Activated CD4-positive, alpha-beta T cell treated with anti-CD3 and anti-CD28 coated beads for 36 hours (primary cell): ENCODE measurements at regions not wholly inside any gene's neighbourhood (a gene's known extent, or its start where the extent isn't known, plus 50 kb on each side); places are given as distances from the start of the nearest gene placed in this dataset.

Source experiments
- ATAC-seq: fragments of 200-7000 bp; cut with Tn5 transposase; one replicate; pipeline ENCODE4 v1.10.0; 2021; ENCODE audit warnings: mild to moderate bottlenecking, moderate library complexity
- CTCF ChIA-PET: fragments of 350-600 bp; sonication (Branson Sonifier 250); formaldehyde crosslinking; loops from one replicate; lab custom pipeline; 2021; ENCODE audit warnings: antibody characterized with exemption; lab: Charles Lee
- POLR2A ChIA-PET: fragments of 350-600 bp; sonication (Branson Sonifier 250); formaldehyde crosslinking; loops from one replicate; lab custom pipeline; 2021; ENCODE audit warnings: antibody characterized with exemption, inconsistent platforms; lab: Charles Lee
- DNase-seq: peaks from one replicate; pipeline ENCODE4 v3.0.0-alpha.2; 2020
- H3K27ac Mint-ChIP-seq: one replicate; pipeline ENCODE4 v1.8.0; 2021; ENCODE audit warnings: mixed read lengths
- H3K27me3 Mint-ChIP-seq: one replicate; pipeline ENCODE4 v1.8.0; 2021; ENCODE audit warnings: mixed read lengths
- H3K36me3 Mint-ChIP-seq: one replicate; pipeline ENCODE4 v1.8.0; 2021; ENCODE audit warnings: low read depth, mixed read lengths
- H3K4me1 Mint-ChIP-seq: one replicate; pipeline ENCODE4 v1.8.0; 2021; ENCODE audit warnings: mixed read lengths
- H3K4me3 Mint-ChIP-seq: one replicate; pipeline ENCODE4 v1.8.0; 2021; ENCODE audit warnings: mild to moderate bottlenecking, moderate library complexity, mixed read lengths
- H3K9me3 Mint-ChIP-seq: one replicate; pipeline ENCODE4 v1.8.0; 2021; ENCODE audit warnings: low read depth, mixed read lengths
- intact Hi-C, 2 experiments: fragments of 100-400 bp; cut with DNase I in 1 of 2; cut with micrococcal nuclease in 1 of 2; formaldehyde crosslinking; loops; one replicate each; pipeline versions ENCODE4 v1.14.2 to v1.15.1; 2022 to 2024; cut with DNase I, micrococcal nuclease

DNA sequence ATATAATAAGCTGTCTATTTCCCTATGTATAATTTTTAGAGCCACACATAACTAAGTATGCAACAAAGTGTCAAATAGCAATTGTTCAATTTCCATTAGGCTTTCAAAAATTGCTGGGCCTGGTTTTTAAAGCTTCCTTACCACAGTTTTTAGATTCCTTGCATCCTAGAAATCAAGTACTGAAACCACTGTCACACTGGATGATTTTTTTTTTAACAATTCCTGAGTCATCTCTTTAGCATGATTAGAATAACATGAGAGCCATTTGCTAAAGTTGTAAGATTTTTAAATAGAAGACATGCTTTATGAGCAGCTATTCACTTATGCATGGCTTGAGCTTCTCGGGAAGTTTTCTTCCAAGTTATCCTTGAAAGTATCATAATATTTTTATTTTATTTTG lies 319.5 kb upstream of the NXPH2 start:
- Mint-ChIP-seq H3K4me1 (no peaks in the 10 kb centered on the region), H3K27ac (no peak overlapping the region), H3K9me3 (peaks cover 15% of the 10 kb centered on the region), H3K36me3 (no peaks in the 10 kb centered on the region), H3K4me3 (no peak overlapping the region), H3K27me3 (no peaks in the 10 kb centered on the region)
- ATAC-seq (no peak), DNase-seq (no peak)
- CTCF ChIA-PET, result no interaction called here
- intact Hi-C loops, result no loop called here
- POLR2A ChIA-PET, result no interaction called here

DNA sequence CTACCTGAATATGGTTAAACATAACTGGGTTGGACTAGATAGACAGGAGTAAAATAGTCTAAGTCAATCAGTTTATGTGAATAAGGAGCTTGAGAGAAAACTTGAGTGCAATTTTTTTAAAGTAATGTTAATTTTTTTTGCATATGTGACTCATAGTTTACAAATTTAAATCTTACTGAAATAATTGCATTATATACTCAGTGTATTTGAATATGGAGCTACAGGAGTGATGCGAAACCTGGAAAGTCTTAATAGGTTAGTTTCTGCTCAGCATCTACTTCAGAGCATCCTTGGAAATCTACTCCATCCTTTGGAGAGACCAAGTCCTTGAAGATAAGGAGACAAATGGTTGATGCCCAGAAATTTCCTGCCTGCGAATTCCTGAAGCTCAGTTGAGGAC lies 318.8 kb upstream of the NXPH2 start:
- no peak overlapping the region for H3K27ac Mint-ChIP-seq
- ChIA-PET CTCF (no interaction called here), POLR2A (no interaction called here)
- no peaks in the 10 kb centered on the region for H3K27me3 Mint-ChIP-seq
- ATAC-seq (no peak), DNase-seq (no peak)
- no peaks in the 10 kb centered on the region for H3K36me3 Mint-ChIP-seq
- intact Hi-C loops, result no loop called here
- H3K4me3 Mint-ChIP-seq, result no peak overlapping the region
- no peaks in the 10 kb centered on the region for H3K4me1 Mint-ChIP-seq
- H3K9me3 Mint-ChIP-seq, result peaks cover 14% of the 10 kb centered on the region

DNA sequence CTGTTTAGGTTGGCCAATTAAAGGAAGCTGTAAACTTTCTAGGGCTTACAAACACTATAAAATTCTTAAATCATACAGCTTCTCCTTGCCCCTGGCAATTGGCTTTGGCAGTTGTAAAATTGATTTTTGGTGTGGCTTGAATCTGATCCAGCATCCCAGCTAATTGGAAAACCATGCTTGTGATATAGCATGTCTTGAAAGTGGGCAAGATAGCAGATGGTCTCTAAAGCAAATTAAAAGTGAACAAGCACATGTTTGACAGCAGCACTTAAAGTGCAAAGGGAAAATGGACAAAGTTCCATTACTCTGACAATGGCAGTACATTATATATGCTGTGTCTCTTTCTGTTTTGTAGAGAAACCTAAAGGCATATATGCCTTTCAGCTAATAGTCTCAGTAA lies 302.9 kb upstream of the NXPH2 start:
- no peak overlapping the region for H3K4me3 Mint-ChIP-seq
- POLR2A ChIA-PET, result no interaction called here
- no peak for DNase-seq
- H3K36me3 Mint-ChIP-seq, result no peaks in the 10 kb centered on the region
- peaks cover 3% of the 10 kb centered on the region for H3K9me3 Mint-ChIP-seq
- no peaks in the 10 kb centered on the region for H3K27me3 Mint-ChIP-seq
- H3K27ac Mint-ChIP-seq, result no peak overlapping the region
- ATAC-seq, result no peak
- CTCF ChIA-PET, result no interaction called here
- intact Hi-C loops, result no loop called here
- no peaks in the 10 kb centered on the region for H3K4me1 Mint-ChIP-seq

DNA sequence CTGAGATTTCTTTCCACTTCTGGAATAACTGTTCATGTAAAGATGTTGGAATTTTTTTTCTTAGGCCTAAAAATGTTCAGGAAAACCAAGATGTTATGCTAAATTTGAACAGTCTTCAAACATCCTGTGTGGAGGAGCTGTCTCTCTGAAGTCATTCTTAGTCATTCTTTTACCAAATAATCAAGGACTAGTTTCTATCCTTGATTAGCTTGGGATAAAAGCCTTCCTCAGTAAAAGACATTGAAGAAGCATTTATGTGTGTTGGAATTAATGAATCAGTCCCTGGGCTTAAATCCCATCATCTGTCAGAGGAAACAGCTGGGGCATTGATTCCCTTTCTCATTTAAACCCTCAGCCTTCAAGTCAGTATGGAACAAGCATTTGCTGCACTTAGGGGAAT lies 300.1 kb upstream of the NXPH2 start:
- H3K27ac Mint-ChIP-seq, result no peak overlapping the region
- intact Hi-C loops, result no loop called here
- H3K9me3 Mint-ChIP-seq, result no peaks in the 10 kb centered on the region
- ChIA-PET POLR2A (no interaction called here), CTCF (no interaction called here)
- no peaks in the 10 kb centered on the region for H3K36me3 Mint-ChIP-seq
- no peak for DNase-seq
- ATAC-seq, result no peak
- no peaks in the 10 kb centered on the region for H3K4me1 Mint-ChIP-seq
- no peak overlapping the region for H3K4me3 Mint-ChIP-seq
- no peaks in the 10 kb centered on the region for H3K27me3 Mint-ChIP-seq

DNA sequence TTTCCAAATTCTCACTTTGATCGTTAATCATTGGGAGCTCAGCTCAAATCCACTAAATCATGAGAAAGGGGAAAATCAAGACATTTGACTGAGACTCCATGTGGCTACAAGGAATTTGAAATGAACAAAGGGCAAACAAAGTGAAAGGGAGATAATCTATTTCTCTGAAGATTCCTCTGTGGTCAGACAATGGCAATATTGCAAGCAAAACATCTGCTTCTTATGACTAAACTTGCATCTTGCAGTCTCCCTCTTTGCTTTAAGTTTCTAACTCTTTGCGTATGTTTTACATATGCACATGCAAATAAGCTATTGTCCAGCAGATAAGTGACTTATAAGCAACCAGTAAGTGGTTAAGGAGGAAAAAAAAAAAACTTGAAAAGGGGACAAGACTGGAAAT lies 299.1 kb upstream of the NXPH2 start:
- H3K4me1 Mint-ChIP-seq, result no peaks in the 10 kb centered on the region
- H3K9me3 Mint-ChIP-seq, result no peaks in the 10 kb centered on the region
- H3K27ac Mint-ChIP-seq, result no peak overlapping the region
- intact Hi-C loops, result no loop called here
- ATAC-seq (no peak), DNase-seq (no peak)
- H3K27me3 Mint-ChIP-seq, result no peaks in the 10 kb centered on the region
- ChIA-PET CTCF (no interaction called here), POLR2A (no interaction called here)
- no peak overlapping the region for H3K4me3 Mint-ChIP-seq
- H3K36me3 Mint-ChIP-seq, result no peaks in the 10 kb centered on the region

DNA sequence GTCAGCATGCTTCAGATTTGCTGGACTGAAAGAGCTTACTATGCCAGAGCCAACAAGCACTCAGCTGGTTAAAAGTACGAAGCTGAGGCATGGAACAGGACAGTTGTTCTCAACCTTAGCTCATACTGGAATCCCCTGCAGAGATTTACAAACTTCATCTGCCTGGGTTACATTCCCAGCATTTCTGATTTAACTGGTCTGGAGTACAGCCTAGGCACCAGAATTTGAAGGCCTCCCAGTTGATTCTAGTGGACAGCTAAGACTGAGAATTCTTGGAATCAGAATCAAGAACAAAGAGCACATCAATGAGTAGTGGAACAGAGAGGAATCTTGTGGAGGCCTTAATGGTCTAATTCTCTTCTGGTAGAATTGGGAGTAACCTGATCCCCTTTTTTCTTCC lies 298.2 kb upstream of the NXPH2 start:
- DNase-seq, result no peak
- H3K36me3 Mint-ChIP-seq, result no peaks in the 10 kb centered on the region
- intact Hi-C loops, result no loop called here
- H3K27me3 Mint-ChIP-seq, result no peaks in the 10 kb centered on the region
- no peaks in the 10 kb centered on the region for H3K9me3 Mint-ChIP-seq
- POLR2A ChIA-PET, result no interaction called here
- CTCF ChIA-PET, result no interaction called here
- H3K4me1 Mint-ChIP-seq, result no peaks in the 10 kb centered on the region
- no peak overlapping the region for H3K27ac Mint-ChIP-seq
- H3K4me3 Mint-ChIP-seq, result no peak overlapping the region
- ATAC-seq, result no peak

DNA sequence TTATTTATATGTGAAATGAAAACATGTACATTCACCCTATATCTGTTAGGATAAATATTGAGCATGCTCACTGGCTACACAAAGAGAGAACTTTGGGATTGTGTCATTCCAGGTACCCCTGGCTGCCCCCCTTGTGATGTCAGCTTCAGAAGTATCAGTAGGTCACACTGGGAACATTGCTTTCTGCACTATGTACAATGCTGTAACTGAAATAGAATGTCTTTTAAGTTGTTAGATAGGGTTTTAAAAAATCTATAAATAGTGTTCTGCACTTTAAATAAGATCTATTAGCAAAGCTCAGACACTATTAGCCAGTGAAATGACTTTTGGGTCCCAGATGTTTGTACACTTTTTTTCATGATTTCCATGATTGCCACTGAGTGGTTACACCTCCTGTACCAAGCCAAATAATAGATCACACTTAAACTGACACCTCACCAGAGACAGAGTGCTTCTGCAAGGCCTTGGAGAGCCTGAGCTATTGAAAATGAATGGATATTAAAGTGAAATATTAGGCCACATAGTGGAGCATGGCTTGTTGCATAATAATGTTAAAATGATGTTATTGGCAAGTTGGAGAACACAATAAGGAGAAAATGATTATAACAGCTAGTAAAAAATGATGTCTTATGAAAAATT lies 297.0 kb upstream of the NXPH2 start:
- Mint-ChIP-seq H3K27me3 (no peaks in the 10 kb centered on the region), H3K4me3 (no peak overlapping the region), H3K9me3 (no peaks in the 10 kb centered on the region), H3K27ac (no peak overlapping the region), H3K4me1 (no peaks in the 10 kb centered on the region), H3K36me3 (no peaks in the 10 kb centered on the region)
- ChIA-PET CTCF (no interaction called here), POLR2A (no interaction called here)
- intact Hi-C loops, result no loop called here
- DNase-seq, result no peak
- ATAC-seq, result no peak

DNA sequence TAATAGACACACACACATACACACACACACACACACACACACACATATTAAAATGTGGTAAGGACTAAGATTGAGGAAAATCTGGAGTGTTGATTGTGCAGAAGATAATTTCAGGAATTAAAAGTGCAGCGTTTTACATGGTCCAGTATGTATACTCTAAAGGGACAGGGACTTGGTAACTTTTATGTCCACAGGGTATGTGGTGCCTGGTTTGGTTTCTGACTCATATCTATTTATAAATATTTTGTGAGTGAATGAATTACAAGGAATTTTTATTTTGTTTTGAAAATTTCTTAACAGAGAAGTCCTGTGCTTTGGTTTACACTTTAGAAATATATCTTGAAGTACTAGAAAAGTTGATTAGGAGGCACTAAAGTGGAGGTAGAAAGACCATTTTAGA lies 287.7 kb upstream of the NXPH2 start:
- no peak overlapping the region for H3K4me3 Mint-ChIP-seq
- CTCF ChIA-PET, result no interaction called here
- DNase-seq (no peak), ATAC-seq (no peak)
- no peaks in the 10 kb centered on the region for H3K27me3 Mint-ChIP-seq
- intact Hi-C loops, result no loop called here
- no peaks in the 10 kb centered on the region for H3K36me3 Mint-ChIP-seq
- POLR2A ChIA-PET, result no interaction called here
- no peaks in the 10 kb centered on the region for H3K9me3 Mint-ChIP-seq
- H3K27ac Mint-ChIP-seq, result no peak overlapping the region
- no peaks in the 10 kb centered on the region for H3K4me1 Mint-ChIP-seq

DNA sequence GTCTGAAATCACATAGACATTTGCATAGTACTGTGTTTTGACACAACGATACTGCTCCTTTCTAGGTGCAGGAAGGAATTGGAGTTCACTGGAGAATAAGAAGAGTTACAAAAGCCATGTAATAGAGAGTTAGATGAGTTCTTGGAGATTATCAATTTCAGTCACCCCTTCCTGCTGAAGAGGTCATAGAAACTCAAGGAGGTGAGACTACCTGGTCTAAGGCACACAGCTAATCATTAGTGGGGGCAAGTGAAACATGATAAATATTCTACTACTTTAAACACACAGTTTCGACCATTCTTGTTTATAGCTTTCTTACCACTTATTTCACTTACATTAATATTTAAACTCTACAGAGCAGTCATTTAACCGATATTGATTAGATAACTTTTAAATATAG lies 286.9 kb upstream of the NXPH2 start:
- Mint-ChIP-seq H3K9me3 (no peaks in the 10 kb centered on the region), H3K4me3 (no peak overlapping the region), H3K27me3 (no peaks in the 10 kb centered on the region), H3K27ac (no peak overlapping the region), H3K4me1 (no peaks in the 10 kb centered on the region), H3K36me3 (no peaks in the 10 kb centered on the region)
- ChIA-PET CTCF (no interaction called here), POLR2A (no interaction called here)
- intact Hi-C loops, result no loop called here
- no peak for ATAC-seq
- no peak for DNase-seq

DNA sequence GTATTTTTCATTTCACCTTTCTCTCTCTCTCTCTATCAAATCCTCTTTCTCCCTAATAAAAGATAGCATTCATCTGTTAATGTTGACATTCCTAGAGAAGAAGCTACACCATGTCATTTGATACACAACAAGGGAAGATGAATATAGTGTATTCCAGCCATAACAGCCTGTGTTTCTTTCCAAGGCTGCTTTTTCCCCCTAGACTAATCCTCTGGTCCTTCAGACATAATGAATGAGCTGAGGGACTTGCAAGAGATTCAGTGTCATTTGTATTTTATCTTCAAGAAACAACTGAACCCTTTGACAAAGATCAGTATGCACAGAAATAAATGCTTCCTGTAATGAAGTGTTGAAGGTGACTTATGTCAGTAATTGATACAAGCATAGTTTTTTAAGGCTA lies 284.0 kb upstream of the NXPH2 start:
- H3K4me3 Mint-ChIP-seq, result no peak overlapping the region
- H3K9me3 Mint-ChIP-seq, result peaks cover 3% of the 10 kb centered on the region
- no peaks in the 10 kb centered on the region for H3K27me3 Mint-ChIP-seq
- DNase-seq (no peak), ATAC-seq (no peak)
- H3K36me3 Mint-ChIP-seq, result no peaks in the 10 kb centered on the region
- intact Hi-C loops, result no loop called here
- ChIA-PET POLR2A (no interaction called here), CTCF (no interaction called here)
- no peak overlapping the region for H3K27ac Mint-ChIP-seq
- no peaks in the 10 kb centered on the region for H3K4me1 Mint-ChIP-seq

DNA sequence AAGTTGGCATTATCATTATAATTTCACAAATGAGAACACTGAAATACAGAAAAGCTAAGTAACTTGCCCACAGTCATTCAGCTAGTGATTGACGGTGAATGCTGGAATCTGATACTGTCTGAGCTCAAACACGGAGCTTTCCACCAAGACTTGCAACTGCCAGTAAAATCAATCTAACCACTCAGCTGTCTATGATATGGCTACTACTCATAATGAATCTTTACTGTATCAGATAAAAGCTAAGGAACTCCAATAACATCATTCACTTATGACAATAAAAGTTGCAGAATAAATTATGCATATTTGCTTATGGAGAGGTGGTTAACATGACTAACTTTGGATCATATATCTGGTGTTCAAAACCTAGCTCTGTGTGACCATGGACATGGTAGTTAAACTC lies 279.4 kb upstream of the NXPH2 start:
- ChIA-PET POLR2A (no interaction called here), CTCF (no interaction called here)
- H3K9me3 Mint-ChIP-seq, result peaks cover 3% of the 10 kb centered on the region
- no peak for ATAC-seq
- no peak overlapping the region for H3K4me3 Mint-ChIP-seq
- H3K27ac Mint-ChIP-seq, result no peak overlapping the region
- H3K4me1 Mint-ChIP-seq, result no peaks in the 10 kb centered on the region
- no peaks in the 10 kb centered on the region for H3K27me3 Mint-ChIP-seq
- intact Hi-C loops, result no loop called here
- no peaks in the 10 kb centered on the region for H3K36me3 Mint-ChIP-seq
- no peak for DNase-seq

DNA sequence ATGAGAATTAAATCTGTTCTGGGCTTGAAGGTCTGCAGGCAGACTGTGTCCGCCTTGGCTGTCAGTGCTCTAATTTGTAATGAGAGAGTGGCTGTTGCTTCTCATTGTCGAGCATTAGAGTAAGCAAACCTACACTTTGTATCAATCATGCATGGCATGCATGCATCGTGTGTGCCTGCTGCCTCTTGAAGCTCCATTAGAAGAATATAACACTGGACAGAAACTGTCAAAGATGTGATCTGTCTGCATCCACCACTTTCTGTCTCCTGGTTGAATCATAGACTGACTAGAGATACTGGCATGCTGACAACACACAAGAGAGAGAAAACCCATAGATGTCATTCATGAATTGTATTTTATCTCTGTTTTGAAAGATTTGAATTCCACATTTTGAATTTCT lies 275.0 kb upstream of the NXPH2 start:
- H3K27me3 Mint-ChIP-seq, result no peaks in the 10 kb centered on the region
- ChIA-PET POLR2A (no interaction called here), CTCF (no interaction called here)
- intact Hi-C loops, result no loop called here
- no peaks in the 10 kb centered on the region for H3K36me3 Mint-ChIP-seq
- no peaks in the 10 kb centered on the region for H3K4me1 Mint-ChIP-seq
- ATAC-seq (no peak), DNase-seq (no peak)
- H3K4me3 Mint-ChIP-seq, result no peak overlapping the region
- H3K9me3 Mint-ChIP-seq, result no peaks in the 10 kb centered on the region
- H3K27ac Mint-ChIP-seq, result no peak overlapping the region

DNA sequence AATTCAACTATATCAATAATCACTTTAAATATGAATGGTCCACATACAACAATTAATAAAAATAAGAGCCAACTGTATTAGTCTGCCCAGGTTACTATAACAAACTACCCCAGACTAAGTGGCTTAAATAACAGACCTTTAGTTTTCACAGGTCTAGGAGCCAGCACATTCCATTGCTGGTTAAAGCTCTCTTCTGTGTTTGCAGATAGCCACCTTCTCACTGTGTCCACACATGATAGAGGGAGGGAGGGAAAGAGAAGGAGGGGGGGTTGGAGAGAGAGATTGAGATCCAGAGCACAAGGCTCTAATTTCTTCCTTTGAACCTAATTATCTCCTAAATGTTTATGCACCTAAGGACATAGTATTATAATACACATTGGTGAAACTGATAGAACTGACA lies 267.8 kb upstream of the NXPH2 start:
- no peak overlapping the region for H3K4me3 Mint-ChIP-seq
- intact Hi-C loops, result no loop called here
- no peaks in the 10 kb centered on the region for H3K36me3 Mint-ChIP-seq
- no peak overlapping the region for H3K27ac Mint-ChIP-seq
- H3K9me3 Mint-ChIP-seq, result no peaks in the 10 kb centered on the region
- no peak for DNase-seq
- ChIA-PET POLR2A (no interaction called here), CTCF (no interaction called here)
- no peaks in the 10 kb centered on the region for H3K27me3 Mint-ChIP-seq
- H3K4me1 Mint-ChIP-seq, result no peaks in the 10 kb centered on the region
- ATAC-seq, result no peak
